Naive thymus-derived CD4-positive, alpha-beta T cell (primary cell): ENCODE measurements at regions not wholly inside any gene's neighbourhood (a gene's known extent, or its start where the extent isn't known, plus 50 kb on each side); places are given as distances from the start of the nearest gene placed in this dataset.

Source experiments
- ATAC-seq: fragments of 150-1000 bp; cut with Tn5 transposase; 2 replicates; pipeline ENCODE4 v1.10.0; 2021; ENCODE audit warnings: mild to moderate bottlenecking, moderate library complexity
- CTCF ChIA-PET: fragments of 350-600 bp; sonication (Branson Sonifier 250); formaldehyde crosslinking; loops from one replicate; lab custom pipeline; 2021; ENCODE audit warnings: antibody characterized with exemption; lab: Charles Lee
- POLR2A ChIA-PET: fragments of 350-600 bp; sonication (Branson Sonifier 250); formaldehyde crosslinking; loops from one replicate; lab custom pipeline; 2021; ENCODE audit warnings: antibody characterized with exemption, inconsistent platforms; lab: Charles Lee
- DNase-seq, 9 donors: peaks; one replicate each; pipeline versions ENCODE4 v3.0.0 to v3.0.0-alpha.2; 2020 to 2022; ENCODE audit warnings: mixed read lengths in 1 of 9
- H3K27ac ChIP-seq: one replicate; pipeline ENCODE4 v1.7.0; 2013; ENCODE audit warnings: mild to moderate bottlenecking, low read depth, low read length, moderate library complexity
- H3K27me3 ChIP-seq, 2 donors: one replicate each; pipeline ENCODE4 v1.7.0; 2013; ENCODE audit warnings: low read length in 2 of 2, mild to moderate bottlenecking in 2 of 2, moderate library complexity in 2 of 2; ENCODE audit not compliant: control insufficient read depth in 2 of 2, insufficient read depth in 2 of 2
- H3K36me3 ChIP-seq, 3 experiments: 1 replicate in 2 of 3; 2 replicates in 1 of 3; pipeline ENCODE4 v1.7.0; 2013; ENCODE audit warnings: low read length in 3 of 3, mild to moderate bottlenecking in 3 of 3, moderate library complexity in 1 of 3; ENCODE audit not compliant: insufficient read depth in 3 of 3, control insufficient read depth in 2 of 3
- H3K4me1 ChIP-seq, 2 donors: one replicate each; pipeline ENCODE4 v1.7.0; 2013; ENCODE audit warnings: low read length in 2 of 2, mild to moderate bottlenecking in 2 of 2, moderate library complexity in 1 of 2; ENCODE audit not compliant: control insufficient read depth in 2 of 2, insufficient read depth in 2 of 2
- H3K4me3 ChIP-seq: 2 replicates; pipeline ENCODE4 v1.7.0; 2013; ENCODE audit warnings: mild to moderate bottlenecking, low read length
- H3K9me3 ChIP-seq, 3 experiments: 1 replicate in 2 of 3; 2 replicates in 1 of 3; pipeline ENCODE4 v1.7.0; 2013; ENCODE audit warnings: low read length in 3 of 3; ENCODE audit not compliant: control insufficient read depth in 2 of 3
- H3K27ac Mint-ChIP-seq, 9 donors: one replicate each; pipeline ENCODE4 v1.8.0; 2020 to 2022; ENCODE audit warnings: mixed read lengths in 9 of 9, mild to moderate bottlenecking in 8 of 9, moderate library complexity in 5 of 9, inconsistent platforms in 2 of 9
- H3K27me3 Mint-ChIP-seq, 5 donors: one replicate each; pipeline ENCODE4 v1.8.0; 2021 to 2022; ENCODE audit warnings: mixed read lengths in 5 of 5, mild to moderate bottlenecking in 1 of 5
- H3K36me3 Mint-ChIP-seq, 5 donors: one replicate each; pipeline ENCODE4 v1.8.0; 2020 to 2022; ENCODE audit warnings: mixed read lengths in 5 of 5, mild to moderate bottlenecking in 3 of 5, inconsistent platforms in 1 of 5
- H3K4me1 Mint-ChIP-seq, 7 donors: one replicate each; pipeline ENCODE4 v1.8.0; 2020 to 2022; ENCODE audit warnings: mixed read lengths in 7 of 7, mild to moderate bottlenecking in 3 of 7, inconsistent platforms in 1 of 7
- H3K4me3 Mint-ChIP-seq, 10 donors: one replicate each; pipeline ENCODE4 v1.8.0; 2020 to 2022; ENCODE audit warnings: mild to moderate bottlenecking in 10 of 10, mixed read lengths in 10 of 10, moderate library complexity in 6 of 10, inconsistent platforms in 2 of 10
- H3K9me3 Mint-ChIP-seq, 11 donors: one replicate each; pipeline ENCODE4 v1.8.0; 2020 to 2022; ENCODE audit warnings: mixed read lengths in 11 of 11, mild to moderate bottlenecking in 4 of 11, inconsistent platforms in 1 of 11, moderate library complexity in 1 of 11
- intact Hi-C, 2 donors: fragments of 100-400 bp; cut with micrococcal nuclease; formaldehyde crosslinking; loops; one replicate each; pipeline ENCODE4 v1.15.1; 2023

- Histone ChIP-seq H3K9me3 (no peaks in the 10 kb centered on the region), H3K36me3 (no peaks in the 10 kb centered on the region), H3K4me1 (no peaks in the 10 kb centered on the region), H3K27me3 (no peaks in the 10 kb centered on the region), H3K4me3 (no peak overlapping the region), H3K27ac (no peak overlapping the region)
- intact Hi-C loops: no loop called here
- Mint-ChIP-seq H3K27ac (no peak overlapping the region), H3K36me3 (no peaks in the 10 kb centered on the region), H3K9me3 (peaks cover 0 to 8% (median 0%) of the 10 kb centered on the region in 11 donors), H3K4me3 (no peak overlapping the region), H3K27me3 (no peaks in the 10 kb centered on the region), H3K4me1 (no peaks in the 10 kb centered on the region)
- ChIA-PET POLR2A (no interaction called here), CTCF (no interaction called here)
- no peak for DNase-seq
- no peak for ATAC-seq
These were observed 240.8 kb upstream of the PIK3C3 start for GRCh38 chr18:41713969-41714825.

GRCh38 chr18:41706301-41706700, 248.7 kb upstream of the PIK3C3 start:
- Histone ChIP-seq H3K27ac (no peak overlapping the region), H3K4me1 (no peaks in the 10 kb centered on the region), H3K9me3 (no peaks in the 10 kb centered on the region), H3K27me3 (no peaks in the 10 kb centered on the region), H3K4me3 (no peak overlapping the region), H3K36me3 (no peaks in the 10 kb centered on the region)
- Mint-ChIP-seq H3K9me3 (peaks cover 0 to 11% (median 2%) of the 10 kb centered on the region in 11 donors), H3K4me3 (no peak overlapping the region), H3K36me3 (no peaks in the 10 kb centered on the region), H3K4me1 (no peaks in the 10 kb centered on the region), H3K27me3 (peaks cover 0 to 4% (median 0%) of the 10 kb centered on the region in 5 donors), H3K27ac (no peak overlapping the region)
- no peak for DNase-seq
- intact Hi-C loops: no loop called here
- CTCF ChIA-PET: no interaction called here
- ATAC-seq: no peak
- POLR2A ChIA-PET: no interaction called here

DNA sequence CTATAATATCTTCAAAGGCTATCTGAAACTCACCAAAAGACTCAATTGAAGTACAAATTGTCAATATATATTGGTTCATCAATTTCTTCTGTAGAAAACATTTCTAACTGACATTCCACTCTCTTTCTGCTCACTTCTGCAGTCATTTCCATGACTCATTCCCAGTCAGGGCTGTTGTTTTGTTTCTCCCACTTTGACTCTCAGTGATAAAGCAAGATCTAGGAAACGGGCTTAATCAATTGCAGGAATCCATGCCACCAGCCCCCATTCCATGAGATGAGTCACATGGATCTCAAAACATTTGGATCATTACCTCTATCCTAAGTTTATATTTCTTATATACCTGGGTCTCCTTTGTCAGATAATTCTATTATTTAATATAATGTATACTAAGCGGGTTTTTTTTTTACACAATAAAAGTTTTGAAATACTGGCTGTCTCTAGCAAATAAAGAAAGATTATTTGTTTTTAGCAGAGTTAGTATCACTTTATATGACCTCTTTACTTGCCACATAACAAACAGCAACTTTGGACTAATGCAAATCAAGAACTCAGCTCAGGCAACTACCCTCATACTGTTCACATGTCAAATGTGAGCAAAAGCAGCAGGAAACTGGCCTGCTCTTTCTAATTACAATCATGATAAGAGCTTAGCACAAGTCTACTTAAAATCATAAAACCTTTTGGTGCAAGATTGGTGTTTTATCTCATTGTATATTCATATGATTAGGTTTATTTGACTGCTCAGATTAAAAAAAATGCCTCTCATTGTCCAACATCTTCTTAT, 251.1 kb upstream of the PIK3C3 start:
- Histone ChIP-seq H3K4me1 (no peaks in the 10 kb centered on the region), H3K36me3 (no peaks in the 10 kb centered on the region), H3K27me3 (no peaks in the 10 kb centered on the region), H3K4me3 (no peak overlapping the region), H3K27ac (no peak overlapping the region), H3K9me3 (no peaks in the 10 kb centered on the region)
- CTCF ChIA-PET: no interaction called here
- POLR2A ChIA-PET: no interaction called here
- ATAC-seq: no peak
- no peak for DNase-seq
- Mint-ChIP-seq H3K9me3 (peaks cover 0 to 10% (median 2%) of the 10 kb centered on the region in 11 donors), H3K36me3 (no peaks in the 10 kb centered on the region), H3K4me3 (no peak overlapping the region), H3K27ac (no peak overlapping the region), H3K27me3 (peaks cover 0 to 5% (median 0%) of the 10 kb centered on the region in 5 donors), H3K4me1 (no peaks in the 10 kb centered on the region)
- intact Hi-C loops: no loop called here

GRCh38 chr18:41700416-41700815, 254.6 kb upstream of the PIK3C3 start:
- H3K36me3 Mint-ChIP-seq: no peaks in the 10 kb centered on the region
- Histone ChIP-seq H3K4me1 (no peaks in the 10 kb centered on the region), H3K27me3 (no peaks in the 10 kb centered on the region), H3K4me3 (no peak overlapping the region), H3K9me3 (no peaks in the 10 kb centered on the region), H3K27ac (no peak overlapping the region), H3K36me3 (no peaks in the 10 kb centered on the region)
- no peak for DNase-seq
- H3K27me3 Mint-ChIP-seq: peaks cover 0 to 5% (median 0%) of the 10 kb centered on the region in 5 donors
- ATAC-seq: no peak
- ChIA-PET CTCF (no interaction called here), POLR2A (no interaction called here)
- no peak overlapping the region for H3K27ac Mint-ChIP-seq
- peaks cover 0 to 9% (median 0%) of the 10 kb centered on the region in 7 donors for H3K4me1 Mint-ChIP-seq
- intact Hi-C loops: no loop called here
- H3K9me3 Mint-ChIP-seq: peaks cover 0 to 11% (median 0%) of the 10 kb centered on the region in 11 donors
- H3K4me3 Mint-ChIP-seq: no peak overlapping the region

- no peak overlapping the region for H3K4me3 ChIP-seq
- H3K9me3 ChIP-seq: no peaks in the 10 kb centered on the region
- H3K9me3 Mint-ChIP-seq: peaks cover 0 to 20% (median 2%) of the 10 kb centered on the region in 11 donors
- no peaks in the 10 kb centered on the region for H3K27me3 Mint-ChIP-seq
- H3K4me1 Mint-ChIP-seq: peaks cover 0 to 10% (median 0%) of the 10 kb centered on the region in 7 donors
- H3K36me3 ChIP-seq: no peaks in the 10 kb centered on the region
- no peaks in the 10 kb centered on the region for H3K27me3 ChIP-seq
- POLR2A ChIA-PET: no interaction called here
- CTCF ChIA-PET: no interaction called here
- H3K36me3 Mint-ChIP-seq: no peaks in the 10 kb centered on the region
- H3K27ac ChIP-seq: no peak overlapping the region
- intact Hi-C loops: no loop called here
- no peaks in the 10 kb centered on the region for H3K4me1 ChIP-seq
- DNase-seq (no peak), ATAC-seq (no peak)
- H3K4me3 Mint-ChIP-seq: peak overlapping the region in 6 of 10 donors; percentile 1 to 54 (median 18)
- H3K27ac Mint-ChIP-seq: no peak overlapping the region
These were observed 259.6 kb upstream of the PIK3C3 start for GRCh38 chr18:41695441-41695840.

GRCh38 chr18:41693008-41693407, 262.0 kb upstream of the PIK3C3 start:
- DNase-seq: no peak
- no peaks in the 10 kb centered on the region for H3K27me3 ChIP-seq
- intact Hi-C loops: no loop called here
- Mint-ChIP-seq H3K36me3 (no peaks in the 10 kb centered on the region), H3K27ac (no peak overlapping the region), H3K27me3 (no peaks in the 10 kb centered on the region), H3K4me1 (peaks cover 0 to 10% (median 0%) of the 10 kb centered on the region in 7 donors), H3K4me3 (no peak overlapping the region), H3K9me3 (peaks cover 0 to 25% (median 0%) of the 10 kb centered on the region in 11 donors)
- no peaks in the 10 kb centered on the region for H3K36me3 ChIP-seq
- no peak for ATAC-seq
- no peaks in the 10 kb centered on the region for H3K4me1 ChIP-seq
- no peak overlapping the region for H3K4me3 ChIP-seq
- H3K27ac ChIP-seq: no peak overlapping the region
- no peaks in the 10 kb centered on the region for H3K9me3 ChIP-seq
- POLR2A ChIA-PET: no interaction called here
- CTCF ChIA-PET: no interaction called here
